ENCODE measurements at regions not wholly inside any gene's neighbourhood (a gene's known extent, or its start where the extent isn't known, plus 50 kb on each side); places are given as distances from the start of the nearest gene placed in this dataset.

GRCh38 chr9:16045651-16046280 lies 492.9 kb downstream of the CCDC171 start:
- TF ChIP-seq POLR2A (IDR thresholded peaks at IDR 0.05; ENCODE audit: low read length) (no peak), GATA1 (IDR thresholded peaks at IDR 0.05; ENCODE audit: low read depth, low read length) (no peak)
